ENCODE measurements at regions not wholly inside any gene's neighbourhood (a gene's known extent, or its start where the extent isn't known, plus 50 kb on each side); places are given as distances from the start of the nearest gene placed in this dataset.

DNA sequence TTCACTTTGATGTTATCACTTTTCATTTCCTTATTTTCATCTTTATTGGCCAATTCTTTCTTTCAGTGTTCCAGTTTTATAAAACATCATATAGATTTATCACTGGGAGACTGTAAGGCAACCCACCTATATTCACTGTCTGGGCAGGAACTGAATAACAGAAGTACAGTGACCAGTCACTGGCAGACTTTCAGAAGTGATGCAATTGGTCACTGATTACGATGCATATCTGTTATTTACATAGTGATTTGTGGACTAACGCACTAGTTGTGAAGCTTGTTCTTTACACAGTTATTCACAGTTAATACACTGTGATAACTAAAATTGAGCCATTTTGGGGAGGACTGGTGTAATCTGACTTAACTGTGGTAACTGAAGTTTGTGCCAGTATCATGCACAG lies 190.2 kb upstream of the DPH6 start:
- DNase-seq: no peak

DNA sequence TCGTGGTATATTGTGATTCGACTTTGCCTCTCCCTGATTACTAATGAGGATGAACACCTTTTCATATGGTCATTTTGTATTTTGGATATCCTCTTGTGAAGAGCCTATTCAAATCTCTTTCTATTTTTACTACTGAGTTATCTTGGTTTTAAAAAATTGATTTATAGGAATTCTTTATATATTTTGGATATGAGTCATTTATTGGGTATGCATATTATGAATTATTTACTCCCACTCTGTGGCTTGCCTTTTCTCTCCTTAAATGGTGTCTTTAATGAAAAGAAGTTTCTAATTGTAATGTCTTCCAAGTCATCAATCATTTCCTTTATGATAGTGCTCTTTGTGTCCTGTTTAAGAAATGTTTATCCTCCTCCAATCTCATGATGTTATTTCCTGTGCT lies 191.5 kb upstream of the DPH6 start:
- no peak for DNase-seq

DNA sequence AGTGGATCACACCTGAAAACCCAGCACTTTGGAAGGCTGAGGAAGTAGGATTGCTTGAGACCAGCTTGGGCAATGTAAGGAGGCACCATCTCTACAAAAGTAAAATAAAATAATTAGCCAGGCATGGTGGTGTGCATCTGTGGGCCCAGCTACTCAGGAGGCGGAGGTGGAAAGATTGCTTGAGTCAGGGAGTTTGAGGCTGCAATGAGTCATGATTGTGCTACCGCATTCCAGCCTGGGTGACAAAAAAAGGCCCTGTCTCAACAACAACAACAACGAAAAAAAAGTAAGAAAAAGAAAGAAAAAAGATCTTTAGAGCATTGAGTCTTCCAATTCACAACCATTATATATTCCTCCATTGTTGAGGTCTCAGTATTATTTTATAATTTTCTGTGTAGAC lies 192.4 kb upstream of the DPH6 start:
- DNase-seq: no peak

DNA sequence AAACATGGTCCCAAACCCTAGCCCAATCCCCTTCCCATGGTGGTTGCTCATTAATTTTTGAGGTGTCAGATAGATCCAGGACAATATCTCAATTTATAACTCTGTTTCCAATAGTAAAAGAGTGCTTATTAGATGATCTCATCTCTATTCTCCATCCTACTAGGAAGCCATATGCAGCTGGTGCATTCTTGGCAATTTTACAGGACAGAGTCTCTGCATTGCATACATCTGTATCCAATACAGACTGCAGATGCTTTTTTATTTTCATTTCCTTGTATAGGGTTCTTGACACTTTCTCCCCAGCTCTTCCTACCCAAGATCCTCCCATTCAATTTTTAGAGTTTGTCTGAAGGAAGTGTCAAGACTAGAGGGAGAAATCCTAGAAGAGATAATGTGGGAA lies 194.8 kb upstream of the DPH6 start:
- no peak for DNase-seq

DNA sequence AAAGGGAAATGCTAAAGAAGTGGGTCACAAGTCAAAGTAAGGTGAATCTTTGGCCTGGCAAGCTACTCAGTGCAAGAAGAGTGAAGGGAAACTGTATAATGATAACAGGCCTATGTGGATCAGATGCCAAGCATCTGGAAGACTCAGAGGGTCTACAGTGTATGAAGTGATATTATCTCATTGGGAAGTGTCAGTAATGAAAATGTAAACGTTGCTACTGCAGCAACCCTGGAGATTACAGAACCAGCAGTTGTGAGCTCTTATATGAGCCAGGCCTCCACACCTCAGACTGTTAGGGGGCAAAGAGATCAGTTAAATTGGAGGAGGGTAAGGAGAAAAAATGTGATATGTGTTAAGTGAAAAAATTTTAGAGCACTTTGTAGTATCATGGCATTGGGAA lies 195.4 kb upstream of the DPH6 start:
- no peak for DNase-seq

DNA sequence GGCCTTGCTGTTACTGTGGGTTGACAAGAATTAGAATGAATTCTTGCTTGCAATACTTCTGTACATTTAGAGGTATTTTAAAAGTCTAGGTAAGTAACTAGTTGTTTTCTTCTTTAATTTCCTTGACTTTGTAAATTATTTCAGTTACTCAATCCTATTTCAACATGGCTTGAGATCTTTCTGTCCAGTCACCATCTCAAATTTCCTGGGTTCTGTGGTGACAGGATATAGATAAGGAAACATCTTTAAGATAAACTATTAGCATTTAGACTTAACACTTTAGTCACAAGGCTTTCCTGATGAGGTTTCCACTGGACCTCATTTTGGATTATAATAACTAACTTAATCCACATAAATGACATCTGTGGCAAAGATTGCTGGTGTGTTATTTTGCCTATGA lies 195.9 kb upstream of the DPH6 start:
- DNase-seq: no peak

DNA sequence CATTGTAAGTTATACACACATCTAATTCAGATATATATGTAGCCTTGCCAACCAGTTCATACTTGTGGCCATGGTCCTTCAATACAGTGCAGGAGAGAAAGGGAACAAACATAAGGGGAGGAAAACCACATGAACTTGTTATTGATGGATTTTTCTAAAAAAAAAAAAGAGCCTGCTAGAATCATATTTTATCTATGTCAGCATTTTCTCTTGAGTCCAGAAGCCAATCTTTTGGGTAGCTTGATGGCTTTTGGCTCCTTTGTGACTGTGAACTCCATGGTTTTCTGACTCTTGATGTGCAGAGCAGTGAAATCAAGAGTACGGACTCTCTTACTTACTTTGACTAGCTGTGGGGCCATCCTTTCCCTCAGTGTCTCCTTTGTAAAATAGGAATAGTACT lies 197.4 kb upstream of the DPH6 start:
- no peak for DNase-seq

DNA sequence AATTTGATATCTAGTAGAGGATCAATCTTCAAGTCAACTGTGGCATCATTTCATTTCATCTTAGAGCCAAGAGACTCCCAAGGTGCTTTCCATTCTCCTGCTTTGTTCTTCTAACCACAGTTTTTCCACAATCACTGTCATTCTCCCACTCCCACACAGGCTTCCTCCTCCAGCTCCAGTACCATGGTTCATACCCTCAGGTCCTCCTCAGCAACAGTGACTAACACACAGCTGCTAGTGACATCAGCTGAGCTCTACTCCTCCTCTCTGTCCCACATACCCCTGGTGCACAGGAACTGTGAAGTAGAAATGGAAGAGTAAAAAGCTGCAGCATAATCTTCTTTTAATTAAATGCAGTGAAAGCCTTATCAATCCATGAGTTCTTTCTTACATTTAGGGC lies 200.2 kb upstream of the DPH6 start:
- DNase-seq: no peak

DNA sequence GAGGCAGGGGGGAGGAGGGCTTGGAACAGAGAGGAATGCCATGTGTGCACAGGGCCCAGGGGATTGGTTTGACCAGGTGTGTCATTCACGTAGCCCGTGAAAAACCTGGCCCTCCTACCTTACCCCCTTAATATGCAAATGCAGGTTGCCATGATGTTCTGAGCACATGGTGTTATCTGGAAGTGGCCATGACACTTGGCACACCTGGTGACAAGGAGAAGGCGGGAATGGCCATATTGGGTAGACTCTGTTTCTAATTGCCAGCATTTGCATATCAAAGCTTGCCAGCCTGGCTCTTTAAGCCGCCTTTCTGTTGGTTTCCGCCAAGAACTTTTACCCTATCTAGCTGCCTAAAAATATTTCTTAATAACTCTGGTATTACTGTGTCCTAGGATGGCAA lies 202.1 kb upstream of the DPH6 start:
- no peak for DNase-seq

DNA sequence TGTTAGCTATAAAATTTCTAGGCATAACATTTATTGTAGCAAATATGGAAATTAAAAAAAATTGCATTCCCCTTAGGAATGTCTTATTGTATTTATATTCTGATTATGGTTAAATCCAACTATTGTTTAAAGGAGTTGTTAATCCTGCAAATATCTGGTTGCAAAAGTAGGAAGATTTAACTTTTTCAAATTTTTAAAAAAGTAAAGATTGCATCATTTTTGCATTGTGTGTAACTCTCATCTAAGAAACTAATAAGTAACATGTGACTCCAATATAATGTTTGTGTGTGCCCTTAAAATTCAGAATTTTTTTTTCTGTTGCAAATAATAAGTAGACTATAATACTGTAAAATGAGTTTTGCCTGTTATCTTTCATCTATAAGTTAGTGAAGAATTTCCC lies 204.1 kb upstream of the DPH6 start:
- DNase-seq: no peak

DNA sequence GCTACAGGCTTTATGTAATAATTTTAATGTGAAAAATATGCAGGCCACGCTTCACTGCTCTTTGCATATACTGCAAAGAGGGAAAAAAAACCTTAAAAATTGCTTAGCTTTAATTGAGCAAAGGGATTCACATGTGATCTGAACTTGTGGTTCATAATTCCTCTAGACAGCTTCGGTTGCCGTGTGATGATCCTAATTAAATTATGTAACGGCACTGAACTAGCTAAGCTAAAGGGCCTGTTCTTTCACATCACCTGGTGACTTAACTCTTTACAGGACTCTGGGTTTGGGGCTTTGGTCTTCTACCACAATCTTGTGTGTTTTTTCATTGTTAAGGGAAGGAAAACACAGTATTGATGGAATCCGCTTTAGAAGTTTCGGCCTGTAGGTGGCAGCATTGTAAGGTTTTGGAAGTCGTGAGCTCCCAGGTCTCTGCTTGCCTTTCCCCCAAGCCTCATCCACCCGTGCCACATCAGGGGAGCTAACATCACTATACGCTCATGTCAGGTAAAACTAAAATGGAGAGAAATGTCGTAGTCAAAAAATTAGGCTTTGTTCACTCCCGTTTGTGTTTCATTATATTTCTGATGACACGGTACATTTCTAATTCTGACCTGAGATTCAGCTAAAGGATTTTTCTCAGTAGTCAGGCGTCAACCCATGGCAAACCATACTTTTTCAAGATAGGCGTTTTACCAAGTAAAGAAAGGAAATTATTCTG lies 205.6 kb upstream of the DPH6 start:
- DNase-seq: peak; percentile 58 to 61

DNA sequence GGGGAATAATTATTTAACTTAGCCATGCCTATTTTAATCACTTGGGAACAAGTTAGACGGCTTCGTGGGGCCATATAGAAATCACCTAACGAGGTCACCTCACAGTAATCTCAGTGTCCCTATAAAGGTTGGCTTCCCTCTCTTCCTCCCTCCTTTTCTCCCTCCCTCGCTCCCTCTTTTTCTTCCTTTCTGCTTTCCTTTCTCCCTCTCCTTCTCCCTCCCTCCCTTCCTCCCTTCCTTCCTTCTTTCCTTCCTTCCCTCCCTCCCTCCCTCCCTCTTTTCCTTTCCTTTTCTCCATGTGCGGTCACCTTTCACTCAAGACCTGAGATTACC lies 206.1 kb upstream of the DPH6 start:
- DNase-seq: no peak

DNA sequence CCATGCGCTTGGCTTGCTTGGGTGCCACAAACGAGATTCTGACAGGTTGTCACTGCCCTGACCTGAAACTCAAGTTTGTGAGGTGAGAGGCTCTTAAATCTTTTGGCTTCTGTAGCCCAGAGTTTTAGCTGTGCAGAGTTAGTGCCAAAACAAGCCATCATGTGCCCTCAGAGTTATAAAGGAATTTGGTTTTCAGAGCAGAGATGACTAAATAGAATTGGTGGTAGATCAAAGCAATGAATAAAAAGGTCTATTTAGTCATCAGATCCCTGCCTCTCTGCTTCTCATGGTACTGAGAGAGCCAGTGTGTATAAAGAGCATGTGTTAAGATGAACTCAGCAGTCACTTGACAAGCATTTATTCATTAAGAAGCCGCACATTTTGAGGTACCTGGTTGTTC lies 207.5 kb upstream of the DPH6 start:
- no peak for DNase-seq

DNA sequence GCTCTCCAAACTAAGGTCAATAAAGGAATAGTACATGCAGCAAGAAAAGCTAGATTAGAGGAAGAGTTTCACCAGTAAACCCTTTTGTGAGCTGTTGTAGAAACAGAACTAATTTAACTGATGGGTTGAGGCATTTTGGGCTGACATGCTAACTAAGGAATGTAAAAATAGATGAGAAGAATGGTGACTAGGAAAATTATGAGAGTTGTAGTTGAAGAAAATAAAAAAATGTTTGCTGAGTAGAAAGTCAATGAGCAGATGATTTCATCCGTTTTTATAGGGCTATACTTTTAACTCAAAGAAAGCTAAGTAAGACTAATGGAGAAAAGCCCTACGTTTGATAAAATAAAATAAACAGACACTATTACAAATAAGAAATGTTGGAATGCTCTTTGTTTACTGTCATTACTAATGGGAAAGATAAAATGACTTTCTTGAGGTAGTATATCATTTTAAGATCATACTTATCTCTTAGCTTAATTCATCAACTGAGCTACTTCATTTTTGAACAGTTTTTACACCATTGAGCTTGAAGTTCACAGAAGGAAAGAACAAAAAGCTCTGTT lies 209.4 kb upstream of the DPH6 start:
- no peak for DNase-seq

DNA sequence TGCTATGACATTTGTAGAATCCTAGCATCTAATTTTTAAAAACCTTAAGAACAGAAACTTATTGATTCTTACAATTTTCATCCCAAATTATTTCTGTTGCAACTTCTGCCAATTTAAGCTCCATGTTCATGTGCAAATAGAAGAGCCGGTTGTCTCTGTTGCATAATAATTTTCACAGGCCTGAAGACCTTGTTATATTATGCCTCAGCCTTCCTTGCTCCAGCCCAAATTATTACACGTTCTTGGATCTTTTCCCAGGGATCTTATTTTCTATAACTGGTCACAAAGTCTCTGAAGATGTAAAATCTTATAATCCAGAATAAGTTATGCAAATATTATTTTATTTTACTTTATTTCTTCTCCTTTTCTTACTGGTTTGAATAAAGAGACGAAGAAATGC lies 210.7 kb upstream of the DPH6 start:
- DNase-seq: no peak

DNA sequence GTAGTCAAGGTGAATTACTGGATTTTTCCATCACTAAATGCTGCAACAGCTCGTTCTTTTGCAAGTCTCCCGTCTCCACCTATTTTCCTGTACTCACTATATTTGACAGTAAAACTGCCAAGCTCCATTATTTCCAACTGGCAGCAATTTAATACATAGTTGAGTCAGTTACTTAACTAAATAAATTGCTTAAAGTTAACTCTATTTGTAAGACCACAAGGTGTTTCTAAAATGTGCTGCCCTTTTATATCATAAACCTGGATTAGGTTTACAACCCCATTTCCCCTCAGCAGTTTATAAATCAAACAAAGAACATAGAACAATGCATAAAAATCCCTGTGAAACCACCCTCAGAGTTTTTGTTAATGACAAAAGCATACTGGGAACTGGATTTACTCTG lies 211.4 kb upstream of the DPH6 start:
- no peak for DNase-seq

DNA sequence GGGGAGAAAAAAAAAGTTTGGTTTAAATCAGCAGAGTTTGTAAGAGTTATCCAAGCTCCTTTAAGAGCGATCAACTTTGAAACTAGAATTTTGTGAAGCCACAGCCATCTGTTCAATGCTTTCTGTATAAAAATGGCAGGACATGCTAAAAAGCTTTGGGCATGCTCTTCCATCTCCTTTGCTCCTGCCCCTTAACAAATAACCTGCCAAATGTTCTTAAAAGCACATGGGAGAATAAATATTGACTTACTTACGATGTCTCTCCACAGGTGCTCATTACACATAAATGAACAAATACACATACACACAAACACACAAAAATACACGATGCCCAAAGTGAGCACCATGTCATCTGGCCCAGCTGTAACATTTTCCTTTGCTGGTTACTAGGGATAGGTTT lies 211.8 kb upstream of the DPH6 start:
- no peak for DNase-seq

DNA sequence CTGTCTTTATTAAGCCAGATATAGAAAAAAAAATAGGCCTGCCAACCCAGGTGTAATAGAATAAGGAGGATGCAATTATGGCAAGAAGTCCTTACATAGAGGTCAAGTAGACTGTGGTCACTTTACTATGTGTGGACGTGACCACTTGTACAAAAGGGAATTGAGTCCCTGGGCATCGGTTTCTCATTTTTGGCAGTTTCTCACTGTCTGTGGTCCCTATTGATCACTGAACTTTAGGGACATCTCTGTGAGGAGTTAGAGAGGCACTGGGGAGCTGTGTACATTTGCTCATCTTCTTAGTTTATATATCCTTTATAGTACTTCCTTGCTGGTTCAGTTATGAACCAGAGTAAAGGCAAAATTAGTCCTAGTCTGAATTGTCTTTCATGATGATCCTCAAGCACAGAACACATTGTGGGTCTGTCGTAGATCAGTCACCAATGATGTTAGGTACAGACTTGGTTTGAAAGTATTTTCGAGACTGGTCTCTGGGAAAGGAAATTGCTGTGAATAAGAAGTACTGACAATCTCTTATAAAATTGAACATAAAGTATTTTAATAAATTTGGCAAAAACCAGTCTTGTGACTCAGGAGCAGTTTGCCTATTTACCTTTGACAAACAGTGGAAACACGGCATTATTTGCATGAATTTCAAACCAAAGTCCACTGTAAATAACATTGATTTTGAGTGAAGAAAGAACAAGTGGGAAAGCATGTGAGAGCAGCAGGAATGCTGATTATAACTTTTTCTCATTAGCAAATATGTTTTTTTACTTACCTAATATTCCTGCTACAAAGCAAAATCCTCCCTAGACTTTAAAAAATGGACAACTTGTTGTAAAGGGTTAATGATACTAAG lies 218.9 kb upstream of the DPH6 start:
- no peak for DNase-seq

DNA sequence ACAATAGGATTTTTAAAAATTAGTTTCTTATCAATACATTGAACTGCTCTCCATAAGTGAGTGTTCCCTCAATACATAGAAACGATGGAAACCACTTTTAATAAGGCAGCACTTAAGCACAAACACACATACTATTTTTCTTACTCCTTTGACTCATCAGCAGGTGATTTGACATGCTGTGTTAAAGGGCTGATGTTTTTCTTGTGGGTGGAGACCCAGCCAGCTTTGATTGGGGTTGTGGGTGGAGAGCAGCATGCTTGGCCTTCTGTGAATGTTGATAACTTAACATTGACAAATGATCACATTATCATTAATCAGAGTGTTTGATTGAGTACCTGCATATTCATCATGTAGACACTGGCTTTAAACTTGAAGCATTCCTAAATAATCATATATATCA lies 223.0 kb upstream of the DPH6 start:
- no peak for DNase-seq

DNA sequence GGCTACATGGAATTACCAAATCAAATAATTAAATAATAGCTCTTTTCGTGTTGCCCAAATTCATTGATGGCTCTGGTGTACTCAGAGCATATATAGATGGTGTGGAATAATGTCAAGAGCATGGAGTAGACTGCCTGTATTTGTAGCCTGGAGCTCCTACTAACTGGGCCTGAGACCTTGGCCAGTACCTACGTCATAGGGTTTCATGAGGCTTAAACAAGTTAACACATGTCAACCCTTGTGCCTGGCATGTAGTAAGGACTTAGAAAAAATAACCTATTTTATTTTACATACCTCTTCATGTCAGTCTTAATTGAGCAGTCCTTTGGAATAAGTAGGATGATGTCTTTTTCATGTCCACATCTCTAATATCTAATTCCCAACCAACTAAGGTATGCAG lies 223.7 kb upstream of the DPH6 start:
- no peak for DNase-seq

DNA sequence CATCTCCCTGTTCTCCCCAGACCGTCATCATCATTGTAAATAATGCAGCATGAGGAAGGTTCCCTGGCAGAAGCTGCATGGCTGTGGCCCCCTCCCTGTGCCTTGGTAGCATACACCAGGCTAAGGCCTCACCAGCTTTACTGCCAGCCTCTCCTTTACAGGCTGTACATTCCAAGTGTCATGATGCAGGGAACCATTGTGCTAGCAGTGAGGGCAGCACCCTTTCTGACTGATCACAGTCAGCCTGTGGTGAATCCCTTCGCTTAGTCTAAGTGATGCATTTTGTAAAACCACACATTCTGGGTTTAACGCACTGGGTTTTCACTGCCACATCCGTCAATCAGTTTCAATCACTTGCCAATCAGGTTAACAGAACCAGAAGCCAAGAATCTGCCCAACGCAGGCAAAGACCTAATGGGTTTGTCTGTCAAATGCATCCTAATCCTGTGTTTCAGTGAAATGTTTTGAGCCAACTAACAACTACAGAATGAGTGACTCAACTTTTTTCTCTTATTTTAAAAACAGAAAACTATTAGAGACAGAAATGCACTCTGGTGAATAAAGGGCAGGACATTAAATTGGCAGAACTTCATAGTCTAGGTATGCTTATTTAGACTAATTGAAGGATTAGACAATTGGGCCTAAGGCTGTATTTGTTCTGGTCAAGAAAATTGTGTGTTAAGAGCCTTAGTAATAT lies 225.9 kb upstream of the DPH6 start:
- no peak for DNase-seq

DNA sequence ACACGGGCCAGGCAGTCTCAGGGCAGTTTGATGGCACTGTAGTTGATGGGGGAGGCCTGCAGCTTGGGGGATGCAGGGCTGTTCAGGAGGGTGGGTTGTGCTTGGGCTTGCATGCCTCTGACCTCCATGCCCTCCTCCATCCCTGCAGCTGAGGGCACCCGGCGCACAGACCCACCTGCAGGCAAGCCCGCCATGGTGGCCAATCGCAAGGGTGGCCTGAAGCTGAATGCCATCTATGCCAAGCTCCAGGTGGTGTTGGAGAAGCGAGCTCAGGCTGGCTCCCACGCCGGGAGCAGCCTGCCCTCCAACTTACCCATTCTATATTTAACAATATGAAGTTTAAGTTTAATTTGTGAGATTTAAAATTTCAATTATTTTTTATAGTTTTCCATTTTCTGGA lies 228.7 kb upstream of the DPH6 start:
- DNase-seq: no peak

DNA sequence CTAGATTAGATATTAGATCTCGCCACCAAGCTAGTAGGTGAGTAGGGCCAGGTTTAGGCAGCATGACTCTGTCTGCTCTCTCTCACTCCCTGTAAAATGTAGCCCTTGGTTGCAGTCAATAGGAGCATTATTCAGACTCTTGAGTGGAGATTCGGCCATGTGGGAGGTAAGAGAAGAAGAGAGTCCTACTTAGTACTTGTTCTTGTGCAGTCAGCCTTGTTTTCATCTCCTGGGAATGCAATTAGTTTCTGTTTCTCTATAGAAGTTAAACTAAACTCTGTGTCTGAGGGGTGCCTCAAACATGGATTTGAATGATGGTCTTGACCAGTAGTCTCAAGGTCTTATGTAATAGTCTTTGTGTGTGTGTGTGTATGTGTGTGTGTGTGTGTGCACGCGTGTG lies 229.5 kb upstream of the DPH6 start:
- no peak for DNase-seq

DNA sequence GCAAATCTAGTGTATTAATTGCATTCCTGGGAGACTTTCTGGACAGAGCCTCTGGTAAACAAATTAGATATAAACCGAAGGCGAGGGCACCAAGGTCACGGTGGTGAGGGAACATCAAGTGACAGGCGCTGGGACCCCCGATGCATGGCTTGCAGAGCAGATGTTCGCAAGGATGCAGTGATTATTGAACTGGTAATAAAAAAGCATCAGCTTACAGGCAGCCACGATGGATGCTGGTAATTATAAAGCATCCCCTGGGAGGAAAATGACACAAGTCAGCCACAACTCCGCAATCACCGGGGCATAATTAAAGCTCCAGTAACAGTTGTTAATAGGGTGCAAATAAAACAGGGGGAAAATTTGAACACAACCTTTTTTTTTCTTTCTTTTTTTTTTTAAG lies 231.1 kb upstream of the DPH6 start:
- no peak for DNase-seq
